Activated CD4-positive, alpha-beta T cell treated with anti-CD3 and anti-CD28 coated beads for 24 hours (primary cell): ENCODE measurements at regions not wholly inside any gene's neighbourhood (a gene's known extent, or its start where the extent isn't known, plus 50 kb on each side); places are given as distances from the start of the nearest gene placed in this dataset.
"Not testable (repeated sequence)": the region's sequence is repeated elsewhere in the genome, so short reads cannot be mapped to it uniquely, and the experiment has no call there.

Experiments used
- DNase-seq, 2 donors: peaks; one replicate each; pipeline ENCODE4 v3.0.0-alpha.2; 2020; ENCODE audit warnings: low read depth in 2 of 2

GRCh38 chr19:31529121-31529520 lies 179.9 kb upstream of the TSHZ3 start:
- DNase-seq: no peak

GRCh38 chr19:31530781-31531180 lies 181.5 kb upstream of the TSHZ3 start:
- no peak for DNase-seq

- no peak for DNase-seq
These were observed 182.1 kb upstream of the TSHZ3 start for GRCh38 chr19:31531326-31531725.

- no peak for DNase-seq
These were observed 182.8 kb upstream of the TSHZ3 start for GRCh38 chr19:31532034-31532433.

GRCh38 chr19:31533114-31533513 lies 183.9 kb upstream of the TSHZ3 start:
- no peak for DNase-seq

GRCh38 chr19:31534231-31534630 lies 185.0 kb upstream of the TSHZ3 start:
- DNase-seq: no peak

GRCh38 chr19:31534786-31535657 lies 185.8 kb upstream of the TSHZ3 start:
- DNase-seq: no peak

- no peak for DNase-seq
These were observed 186.6 kb upstream of the TSHZ3 start for GRCh38 chr19:31535691-31536460.

GRCh38 chr19:31537136-31537535 lies 187.9 kb upstream of the TSHZ3 start:
- no peak for DNase-seq

- DNase-seq: not testable (repeated sequence)
These were observed 188.7 kb upstream of the TSHZ3 start for GRCh38 chr19:31537902-31538301.

- no peak for DNase-seq
These were observed 189.6 kb upstream of the TSHZ3 start for GRCh38 chr19:31538879-31539278.

GRCh38 chr19:31539386-31539785 lies 190.2 kb upstream of the TSHZ3 start:
- DNase-seq: no peak

- DNase-seq: no peak
These were observed 192.2 kb upstream of the TSHZ3 start for GRCh38 chr19:31541396-31541795.

- DNase-seq: no peak
These were observed 194.2 kb upstream of the TSHZ3 start for GRCh38 chr19:31543456-31543855.

GRCh38 chr19:31545777-31546176 lies 196.5 kb upstream of the TSHZ3 start:
- no peak for DNase-seq

GRCh38 chr19:31546205-31546960 lies 197.1 kb upstream of the TSHZ3 start:
- no peak for DNase-seq

- no peak for DNase-seq
These were observed 199.7 kb upstream of the TSHZ3 start for GRCh38 chr19:31548941-31549340.

- no peak for DNase-seq
These were observed 204.0 kb upstream of the TSHZ3 start for GRCh38 chr19:31553112-31553845.

- no peak for DNase-seq
These were observed 204.6 kb upstream of the TSHZ3 start for GRCh38 chr19:31553846-31554215.

- no peak for DNase-seq
These were observed 205.1 kb upstream of the TSHZ3 start for GRCh38 chr19:31554360-31554759.

- DNase-seq: no peak
These were observed 206.5 kb upstream of the TSHZ3 start for GRCh38 chr19:31555634-31556215.
